HL-60 (cell line): ENCODE measurements at regions not wholly inside any gene's neighbourhood (a gene's known extent, or its start where the extent isn't known, plus 50 kb on each side); places are given as distances from the start of the nearest gene placed in this dataset.

Source experiments
- POLR2AphosphoS5 ChIP-seq: IDR thresholded peaks from 2 replicates; pipeline ENCODE4 v1.6.1; 2012; ENCODE audit warnings: low read depth
- TF ChIP-seq, protein P1 (sequence below): IDR thresholded peaks from one replicate; pipeline ENCODE4 v1.5.1; 2011; ENCODE audit warnings: low read length, control low read depth, inconsistent platforms; ENCODE audit not compliant: insufficient read depth

DNA sequence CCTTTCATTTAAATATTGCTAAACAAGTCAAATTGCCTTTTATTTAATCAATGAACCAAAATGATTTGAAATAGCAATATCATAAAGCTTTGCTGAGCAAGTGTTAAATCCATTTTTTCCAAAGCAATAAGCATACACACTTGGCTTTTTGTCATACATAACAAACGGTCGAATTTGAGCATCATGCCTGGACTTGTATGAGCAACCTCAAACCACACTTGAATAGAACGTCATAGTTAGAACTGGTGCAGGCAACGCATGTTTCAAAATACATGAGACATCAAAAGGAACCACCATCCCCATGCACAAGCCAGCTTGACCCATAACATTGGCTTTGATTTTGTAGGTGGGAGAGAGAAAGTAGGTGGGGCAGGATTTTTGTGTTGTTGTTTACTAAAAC lies 812.3 kb upstream of the FRG1 start:
- TF ChIP-seq, protein P1, sequence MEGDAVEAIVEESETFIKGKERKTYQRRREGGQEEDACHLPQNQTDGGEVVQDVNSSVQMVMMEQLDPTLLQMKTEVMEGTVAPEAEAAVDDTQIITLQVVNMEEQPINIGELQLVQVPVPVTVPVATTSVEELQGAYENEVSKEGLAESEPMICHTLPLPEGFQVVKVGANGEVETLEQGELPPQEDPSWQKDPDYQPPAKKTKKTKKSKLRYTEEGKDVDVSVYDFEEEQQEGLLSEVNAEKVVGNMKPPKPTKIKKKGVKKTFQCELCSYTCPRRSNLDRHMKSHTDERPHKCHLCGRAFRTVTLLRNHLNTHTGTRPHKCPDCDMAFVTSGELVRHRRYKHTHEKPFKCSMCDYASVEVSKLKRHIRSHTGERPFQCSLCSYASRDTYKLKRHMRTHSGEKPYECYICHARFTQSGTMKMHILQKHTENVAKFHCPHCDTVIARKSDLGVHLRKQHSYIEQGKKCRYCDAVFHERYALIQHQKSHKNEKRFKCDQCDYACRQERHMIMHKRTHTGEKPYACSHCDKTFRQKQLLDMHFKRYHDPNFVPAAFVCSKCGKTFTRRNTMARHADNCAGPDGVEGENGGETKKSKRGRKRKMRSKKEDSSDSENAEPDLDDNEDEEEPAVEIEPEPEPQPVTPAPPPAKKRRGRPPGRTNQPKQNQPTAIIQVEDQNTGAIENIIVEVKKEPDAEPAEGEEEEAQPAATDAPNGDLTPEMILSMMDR, result no peak
- no peak for TF ChIP-seq POLR2AphosphoS5
